GM13976 (cell line): ENCODE measurements at regions not wholly inside any gene's neighbourhood (a gene's known extent, or its start where the extent isn't known, plus 50 kb on each side); places are given as distances from the start of the nearest gene placed in this dataset.

Source experiments
- DNase-seq: peaks from one replicate; pipeline ENCODE4 v3.0.0; 2012; ENCODE audit warnings: low spot score
- CTCF ChIP-seq: IDR thresholded peaks from 2 replicates; pipeline ENCODE4 v1.5.1; 2012; ENCODE audit warnings: borderline replicate concordance, mild to moderate bottlenecking; ENCODE audit not compliant: insufficient read depth; ENCODE audit errors: extremely low read depth, missing control alignments, control extremely low read depth
- in situ Hi-C: fragments of 300-500 bp; cut with MboI; formaldehyde crosslinking; loops from one replicate; pipeline ENCODE4 v1.12.0; 2022; ENCODE audit warnings: low sequenced_read_pairs, mixed read lengths, inconsistent platforms; ENCODE audit not compliant: unreplicated experiment

GRCh38 chr2:65671670-65672242 lies 239.4 kb upstream of the SPRED2 start:
- no peak for TF ChIP-seq CTCF
- in situ Hi-C loops = no loop called here
- no peak for DNase-seq

GRCh38 chr2:65669574-65669973 lies 237.2 kb upstream of the SPRED2 start:
- TF ChIP-seq CTCF = no peak
- DNase-seq = no peak
- in situ Hi-C loops = no loop called here

- no peak for TF ChIP-seq CTCF
- in situ Hi-C loops = no loop called here
- DNase-seq = no peak
Measured at GRCh38 chr2:65668744-65669143, 236.3 kb upstream of the SPRED2 start.

- peak; percentile 81 for DNase-seq
- in situ Hi-C loops = no loop called here
- TF ChIP-seq CTCF = no peak
Measured at GRCh38 chr2:65666156-65666725, 233.8 kb upstream of the SPRED2 start.

GRCh38 chr2:65664931-65665330 lies 232.5 kb upstream of the SPRED2 start:
- TF ChIP-seq CTCF = no peak
- no peak for DNase-seq
- in situ Hi-C loops = no loop called here

GRCh38 chr2:65663831-65664407 lies 231.5 kb upstream of the SPRED2 start:
- no peak for DNase-seq
- no peak for TF ChIP-seq CTCF
- in situ Hi-C loops = no loop called here
